Adipocyte (in vitro differentiated cells): ENCODE measurements at regions not wholly inside any gene's neighbourhood (a gene's known extent, or its start where the extent isn't known, plus 50 kb on each side); places are given as distances from the start of the nearest gene placed in this dataset.
"Not testable (repeated sequence)": the region's sequence is repeated elsewhere in the genome, so short reads cannot be mapped to it uniquely, and the experiment has no call there.

ENCODE experiments used
- DNase-seq: peaks from one replicate; pipeline ENCODE4 v3.0.0-alpha.2; 2015; ENCODE audit warnings: low read depth
- H3K27me3 ChIP-seq: replicated peaks from 2 replicates; pipeline ENCODE4 v1.7.0; 2013; ENCODE audit warnings: mild to moderate bottlenecking, low read length, moderate library complexity; ENCODE audit not compliant: control insufficient read depth, insufficient read depth
- H3K36me3 ChIP-seq: 2 replicates; pipeline ENCODE4 v1.7.0; 2013; ENCODE audit warnings: low read length, mild to moderate bottlenecking, moderate library complexity; ENCODE audit not compliant: control insufficient read depth, insufficient read depth, severe bottlenecking
- H3K4me1 ChIP-seq: 2 replicates; pipeline ENCODE4 v1.7.0; 2013; ENCODE audit warnings: mild to moderate bottlenecking, low read length, moderate library complexity; ENCODE audit not compliant: control insufficient read depth, insufficient read depth
- H3K4me3 ChIP-seq: 2 replicates; pipeline ENCODE4 v1.7.0; 2013; ENCODE audit warnings: mild to moderate bottlenecking, low read length, moderate library complexity
- H3K9ac ChIP-seq: 2 replicates; pipeline ENCODE4 v1.7.0; 2013; ENCODE audit warnings: mild to moderate bottlenecking, low read length, moderate library complexity
- H3K9me3 ChIP-seq: 2 replicates; pipeline ENCODE4 v1.7.0; 2013; ENCODE audit warnings: mild to moderate bottlenecking, low read length, moderate library complexity; ENCODE audit not compliant: control insufficient read depth

GRCh38 chr2:8121022-8121825 is 560.6 kb upstream of the ID2 start:
- peak; percentile 67 for DNase-seq
- Histone ChIP-seq H3K9ac (no peak overlapping the region), H3K36me3 (no peaks in the 10 kb centered on the region), H3K27me3 (no peaks in the 10 kb centered on the region), H3K4me1 (peaks cover 48% of the 10 kb centered on the region), H3K9me3 (no peaks in the 10 kb centered on the region), H3K4me3 (no peak overlapping the region)

GRCh38 chr2:8121826-8122513 is 559.9 kb upstream of the ID2 start:
- peaks cover 52% of the 10 kb centered on the region for H3K4me1 ChIP-seq
- no peaks in the 10 kb centered on the region for H3K36me3 ChIP-seq
- H3K27me3 ChIP-seq, result no peaks in the 10 kb centered on the region
- H3K4me3 ChIP-seq, result no peak overlapping the region
- peak overlapping the region; percentile 31 for H3K9ac ChIP-seq
- DNase-seq, result peak; percentile 41
- H3K9me3 ChIP-seq, result no peaks in the 10 kb centered on the region

- no peak overlapping the region for H3K4me3 ChIP-seq
- H3K36me3 ChIP-seq, result no peaks in the 10 kb centered on the region
- peak overlapping the region; percentile 31 for H3K9ac ChIP-seq
- DNase-seq, result no peak
- no peaks in the 10 kb centered on the region for H3K9me3 ChIP-seq
- peaks cover 52% of the 10 kb centered on the region for H3K4me1 ChIP-seq
- H3K27me3 ChIP-seq, result no peaks in the 10 kb centered on the region
These were observed 559.3 kb upstream of the ID2 start for GRCh38 chr2:8122520-8122919.

- Histone ChIP-seq H3K9ac (no peak overlapping the region), H3K4me1 (peaks cover 52% of the 10 kb centered on the region), H3K4me3 (no peak overlapping the region), H3K36me3 (no peaks in the 10 kb centered on the region), H3K27me3 (no peaks in the 10 kb centered on the region), H3K9me3 (no peaks in the 10 kb centered on the region)
- DNase-seq, result no peak
These were observed 558.4 kb upstream of the ID2 start for GRCh38 chr2:8123464-8123863.

- no peaks in the 10 kb centered on the region for H3K27me3 ChIP-seq
- H3K9me3 ChIP-seq, result no peaks in the 10 kb centered on the region
- no peak overlapping the region for H3K4me3 ChIP-seq
- H3K4me1 ChIP-seq, result peaks cover 34% of the 10 kb centered on the region
- H3K36me3 ChIP-seq, result no peaks in the 10 kb centered on the region
- no peak for DNase-seq
- H3K9ac ChIP-seq, result no peak overlapping the region
These were observed 555.8 kb upstream of the ID2 start for GRCh38 chr2:8125741-8126711.

- Histone ChIP-seq H3K27me3 (no peaks in the 10 kb centered on the region), H3K4me1 (peaks cover 26% of the 10 kb centered on the region), H3K9me3 (no peaks in the 10 kb centered on the region), H3K9ac (no peak overlapping the region), H3K4me3 (no peak overlapping the region), H3K36me3 (no peaks in the 10 kb centered on the region)
- no peak for DNase-seq
These were observed 555.1 kb upstream of the ID2 start for GRCh38 chr2:8126783-8127182.

GRCh38 chr2:8131423-8131822 is 550.4 kb upstream of the ID2 start:
- H3K9ac ChIP-seq, H3K36me3 ChIP-seq, DNase-seq, H3K4me3 ChIP-seq, H3K9me3 ChIP-seq, H3K4me1 ChIP-seq, H3K27me3 ChIP-seq: not testable (repeated sequence)

GRCh38 chr2:8132351-8132831 is 549.5 kb upstream of the ID2 start:
- Histone ChIP-seq H3K9me3 (no peaks in the 10 kb centered on the region), H3K36me3 (no peaks in the 10 kb centered on the region), H3K4me1 (no peaks in the 10 kb centered on the region), H3K9ac (no peak overlapping the region), H3K27me3 (no peaks in the 10 kb centered on the region), H3K4me3 (no peak overlapping the region)
- DNase-seq, result no peak

- Histone ChIP-seq H3K9ac (no peak overlapping the region), H3K27me3 (no peaks in the 10 kb centered on the region), H3K4me3 (no peak overlapping the region), H3K9me3 (no peaks in the 10 kb centered on the region), H3K4me1 (no peaks in the 10 kb centered on the region), H3K36me3 (no peaks in the 10 kb centered on the region)
- DNase-seq, result no peak
These were observed 549.0 kb upstream of the ID2 start for GRCh38 chr2:8132879-8133278.

- no peak for DNase-seq
- no peaks in the 10 kb centered on the region for H3K27me3 ChIP-seq
These were observed 548.5 kb upstream of the ID2 start for GRCh38 chr2:8133363-8133762.

More at GRCh38 chr2:8133363-8133762, 548.5 kb upstream of the ID2 start:
- Histone ChIP-seq H3K9me3 (no peaks in the 10 kb centered on the region), H3K36me3 (no peaks in the 10 kb centered on the region), H3K4me3 (no peak overlapping the region), H3K4me1 (peaks cover under 1% of the 10 kb centered on the region), H3K9ac (no peak overlapping the region)
